HCT116 (cell line): ENCODE measurements at regions not wholly inside any gene's neighbourhood (a gene's known extent, or its start where the extent isn't known, plus 50 kb on each side); places are given as distances from the start of the nearest gene placed in this dataset.

Experiments
- ATAC-seq: fragments of 200-7000 bp; cut with Tn5 transposase; 2 replicates; pipeline ENCODE4 v1.9.1; 2020; ENCODE audit warnings: mild to moderate bottlenecking, moderate library complexity
- BruUV-seq: library from RNA; stranded (reverse); fragments of 400-500 nt; replicated peaks from 2 replicates; lab custom pipeline; 2021; lab: Mats Ljungman, UMichigan
- CTCF ChIA-PET: fragments of 300-600 bp; sonication (Branson Sonifier 250); formaldehyde crosslinking; loops from one replicate; lab custom pipeline; 2021; ENCODE audit warnings: antibody characterized with exemption; lab: Charles Lee
- POLR2A ChIA-PET: fragments of 300-600, 350-600 bp; sonication (Branson Sonifier 250); formaldehyde crosslinking; loops from one replicate; lab custom pipeline; 2021; ENCODE audit warnings: antibody characterized with exemption; lab: Charles Lee
- RAD21 ChIA-PET, 2 experiments: fragments of 300-600 bp; sonication (Branson Sonifier 250); formaldehyde crosslinking; loops; one replicate each; lab custom pipeline; 2023; ENCODE audit warnings: low total read pairs in 2 of 2; ENCODE audit not compliant: uncharacterized antibody in 2 of 2, unreplicated experiment in 2 of 2, low non-redundant PET in 1 of 2; lab: Charles Lee
- DNase-seq: peaks from one replicate; pipeline ENCODE4 v3.0.0-alpha.2; 2010; ENCODE audit warnings: low read depth, low spot score
- H2AFZ ChIP-seq: fragments of 200-600 bp; shearing (Covaris generic), sonication (generic); 2 replicates; pipeline ENCODE4 v1.6.1; 2017; ENCODE audit warnings: low read depth, mixed run types, mixed read lengths, antibody characterized with exemption, low read length; ENCODE audit not compliant: poor library complexity, severe bottlenecking
- H3K27ac ChIP-seq: 2 replicates; pipeline ENCODE4 v1.5.1; 2012; ENCODE audit warnings: low read depth, low read length
- H3K27me3 ChIP-seq: fragments of 200-600 bp; sonication (generic); 2 replicates; pipeline ENCODE4 v1.6.1; 2016; ENCODE audit warnings: mixed run types, low read length, mixed read lengths; ENCODE audit not compliant: insufficient read depth
- H3K36me3 ChIP-seq, 2 experiments: fragments of 200-500 bp in 1 of 2; fragments of 200-600 bp in 1 of 2; sonication (Bioruptor generic) in 1 of 2; sonication (generic) in 1 of 2; 2 replicates each; pipeline versions ENCODE4 v1.5.1 to v1.6.1; 2014 to 2016; ENCODE audit warnings: low read length in 2 of 2, inconsistent platforms in 1 of 2, mixed read lengths in 1 of 2, mixed run types in 1 of 2; ENCODE audit not compliant: insufficient read depth in 2 of 2, control insufficient read depth in 1 of 2
- H3K4me1 ChIP-seq, 2 experiments: fragments of 200-600 bp in 1 of 2; sonication (generic) in 1 of 2; 2 replicates each; pipeline versions ENCODE4 v1.5.1 to v1.6.1; 2012 to 2017; ENCODE audit warnings: low read length in 2 of 2, inconsistent platforms in 1 of 2, mild to moderate bottlenecking in 1 of 2, mixed read lengths in 1 of 2, mixed run types in 1 of 2, moderate library complexity in 1 of 2; ENCODE audit not compliant: insufficient read depth in 2 of 2, control insufficient read depth in 1 of 2
- H3K4me2 ChIP-seq: fragments of 200-600 bp; sonication (generic); 2 replicates; pipeline ENCODE4 v1.6.1; 2017; ENCODE audit warnings: mixed run types, low read length, mixed read lengths
- H3K4me3 ChIP-seq, 2 experiments: fragments of 200-600 bp in 1 of 2; sonication (generic) in 1 of 2; replicated peaks in 1 of 2; 2 replicates each; pipeline ENCODE4 v1.5.1; 2011 to 2016; ENCODE audit warnings: low read length in 2 of 2, control low read depth in 1 of 2, low read depth in 1 of 2, mild to moderate bottlenecking in 1 of 2, mixed read lengths in 1 of 2, mixed run types in 1 of 2
- H3K79me2 ChIP-seq: fragments of 200-600 bp; sonication (generic); 2 replicates; pipeline ENCODE4 v1.6.1; 2017; ENCODE audit warnings: mild to moderate bottlenecking, mixed run types, low read length, moderate library complexity, mixed read lengths; ENCODE audit not compliant: insufficient read depth
- H3K9ac ChIP-seq: fragments of 200-600 bp; sonication (generic); 2 replicates; pipeline ENCODE4 v1.6.1; 2016; ENCODE audit warnings: low read length, mixed read lengths
- H3K9me2 ChIP-seq: fragments of 200-600 bp; sonication (generic), shearing (Covaris generic); 2 replicates; pipeline ENCODE4 v1.6.1; 2017; ENCODE audit warnings: mixed run types, mild to moderate bottlenecking, moderate library complexity; ENCODE audit not compliant: insufficient read depth
- H3K9me3 ChIP-seq, 2 experiments: fragments of 200-500 bp in 1 of 2; fragments of 200-600 bp in 1 of 2; sonication (Bioruptor generic) in 1 of 2; sonication (generic) in 1 of 2; 2 replicates each; pipeline ENCODE4 v1.6.1; 2014 to 2017; ENCODE audit warnings: low read length in 2 of 2, mixed read lengths in 2 of 2, inconsistent platforms in 1 of 2, low read depth in 1 of 2, mild to moderate bottlenecking in 1 of 2, mixed run types in 1 of 2, moderate library complexity in 1 of 2; ENCODE audit not compliant: control insufficient read depth in 1 of 2, insufficient read depth in 1 of 2
- H4K20me1 ChIP-seq: fragments of 200-600 bp; sonication (generic), shearing (Covaris generic); 2 replicates; pipeline ENCODE4 v1.6.1; 2017; ENCODE audit warnings: mixed run types, mild to moderate bottlenecking, moderate library complexity; ENCODE audit not compliant: insufficient read depth
- CEBPB ChIP-seq: IDR thresholded peaks from 2 replicates; pipeline ENCODE4 v1.6.1; 2012; ENCODE audit warnings: low read depth
- ELF1 ChIP-seq: IDR thresholded peaks from 2 replicates; pipeline ENCODE4 v1.6.1; 2012; ENCODE audit warnings: low read depth, borderline replicate concordance
- EZH2phosphoT487 ChIP-seq: fragments of 200-600 bp; IDR thresholded peaks from 2 replicates; pipeline ENCODE4 v1.6.1; 2018; ENCODE audit warnings: antibody characterized with exemption, borderline replicate concordance
- FOSL1 ChIP-seq: IDR thresholded peaks from 2 replicates; pipeline ENCODE4 v1.6.1; 2012; ENCODE audit warnings: low read depth
- JUND ChIP-seq: IDR thresholded peaks from 2 replicates; pipeline ENCODE4 v1.6.1; 2012
- POLR2A ChIP-seq: IDR thresholded peaks from 2 replicates; pipeline ENCODE4 v1.7.0; 2011; ENCODE audit warnings: borderline replicate concordance; ENCODE audit not compliant: insufficient read depth, insufficient read length; ENCODE audit errors: extremely low read depth
- RAD21 ChIP-seq: IDR thresholded peaks from 2 replicates; pipeline ENCODE4 v1.6.1; 2012; ENCODE audit warnings: low read depth, mild to moderate bottlenecking
- SIN3A ChIP-seq: IDR thresholded peaks from 2 replicates; pipeline ENCODE4 v1.6.1; 2012; ENCODE audit warnings: low read depth
- SP1 ChIP-seq: IDR thresholded peaks from 2 replicates; pipeline ENCODE4 v1.6.1; 2012; ENCODE audit warnings: low read depth
- TCF7L2 ChIP-seq: IDR thresholded peaks from 2 replicates; pipeline ENCODE4 v1.7.0; 2011; ENCODE audit warnings: borderline replicate concordance, inconsistent platforms; ENCODE audit not compliant: insufficient read depth, insufficient read length; ENCODE audit errors: extremely low read depth
- ZFX ChIP-seq: fragments of 450-650 bp; IDR thresholded peaks from 2 replicates; pipeline ENCODE4 v1.6.1; 2017
- ZNF274 ChIP-seq: fragments of 200-500 bp; sonication (Bioruptor generic); IDR thresholded peaks from 2 replicates; pipeline ENCODE4 v1.6.1; 2014; ENCODE audit warnings: mild to moderate bottlenecking, low read depth, low read length, inconsistent platforms
- intact Hi-C: fragments of 100-400 bp; cut with micrococcal nuclease; formaldehyde crosslinking; loops from 2 replicates; pipeline ENCODE4 v1.10.0; 2022
- TF ChIP-seq, protein P1 (sequence below): IDR thresholded peaks from 2 replicates; pipeline ENCODE4 v1.6.1; 2012
- TF ChIP-seq, protein P2 (sequence below), 3 experiments: fragments of 200-600 bp in 1 of 3; sonication (generic) in 1 of 3; IDR thresholded peaks in 2 of 3; conservative IDR thresholded peaks in 1 of 3; 2 replicates each; pipeline ENCODE4 v1.5.1; 2012 to 2017; ENCODE audit warnings: low read depth in 2 of 3, low read length in 2 of 3, antibody characterized with exemption in 1 of 3, borderline replicate concordance in 1 of 3, control low read depth in 1 of 3, mild to moderate bottlenecking in 1 of 3, mixed read lengths in 1 of 3, mixed run types in 1 of 3, moderate library complexity in 1 of 3; ENCODE audit not compliant: insufficient read depth in 1 of 3

DNA sequence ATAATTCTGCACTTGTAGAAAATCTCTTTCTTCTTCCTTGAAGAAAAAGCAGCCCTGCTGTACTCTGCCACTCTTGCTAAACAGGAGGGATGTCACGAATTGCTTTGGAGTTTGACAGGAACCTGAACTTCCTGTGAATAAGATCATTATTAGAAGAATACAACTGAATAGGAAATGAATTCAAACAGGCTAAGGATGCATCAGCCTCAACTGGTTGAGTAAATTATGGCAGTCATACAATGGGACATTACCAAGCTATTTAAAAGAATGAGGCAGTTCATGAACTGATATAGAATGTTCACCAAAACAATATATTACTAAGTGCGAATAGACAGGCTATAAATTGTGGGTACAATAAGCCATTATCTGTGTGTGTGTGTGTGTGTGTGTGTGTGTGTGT, 97.1 kb upstream of the DOCK1 start:
- ATAC-seq = no peak
- Histone ChIP-seq H3K27me3 (peaks cover 22% of the 10 kb centered on the region; the same call in 1 of the 2 replicates), H3K27ac (no peak overlapping the region), H3K9me3 (no peaks in the 10 kb centered on the region; a peak in 1 of 4 replicates), H3K4me2 (no peak overlapping the region), H3K4me3 (no peak overlapping the region), H3K4me1 (no peaks in the 10 kb centered on the region), H3K9me2 (no peaks in the 10 kb centered on the region), H4K20me1 (no peaks in the 10 kb centered on the region), H2AFZ (no peak overlapping the region), H3K79me2 (no peaks in the 10 kb centered on the region), H3K36me3 (no peaks in the 10 kb centered on the region), H3K9ac (no peak overlapping the region)
- ChIA-PET RAD21 (no interaction called here), CTCF (no interaction called here), POLR2A (no interaction called here)
- TF ChIP-seq ELF1 (no peak), SIN3A (no peak), RAD21 (no peak)
- TF ChIP-seq, protein P1, sequence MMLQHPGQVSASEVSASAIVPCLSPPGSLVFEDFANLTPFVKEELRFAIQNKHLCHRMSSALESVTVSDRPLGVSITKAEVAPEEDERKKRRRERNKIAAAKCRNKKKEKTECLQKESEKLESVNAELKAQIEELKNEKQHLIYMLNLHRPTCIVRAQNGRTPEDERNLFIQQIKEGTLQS = no peak
- TF ChIP-seq, protein P2, sequence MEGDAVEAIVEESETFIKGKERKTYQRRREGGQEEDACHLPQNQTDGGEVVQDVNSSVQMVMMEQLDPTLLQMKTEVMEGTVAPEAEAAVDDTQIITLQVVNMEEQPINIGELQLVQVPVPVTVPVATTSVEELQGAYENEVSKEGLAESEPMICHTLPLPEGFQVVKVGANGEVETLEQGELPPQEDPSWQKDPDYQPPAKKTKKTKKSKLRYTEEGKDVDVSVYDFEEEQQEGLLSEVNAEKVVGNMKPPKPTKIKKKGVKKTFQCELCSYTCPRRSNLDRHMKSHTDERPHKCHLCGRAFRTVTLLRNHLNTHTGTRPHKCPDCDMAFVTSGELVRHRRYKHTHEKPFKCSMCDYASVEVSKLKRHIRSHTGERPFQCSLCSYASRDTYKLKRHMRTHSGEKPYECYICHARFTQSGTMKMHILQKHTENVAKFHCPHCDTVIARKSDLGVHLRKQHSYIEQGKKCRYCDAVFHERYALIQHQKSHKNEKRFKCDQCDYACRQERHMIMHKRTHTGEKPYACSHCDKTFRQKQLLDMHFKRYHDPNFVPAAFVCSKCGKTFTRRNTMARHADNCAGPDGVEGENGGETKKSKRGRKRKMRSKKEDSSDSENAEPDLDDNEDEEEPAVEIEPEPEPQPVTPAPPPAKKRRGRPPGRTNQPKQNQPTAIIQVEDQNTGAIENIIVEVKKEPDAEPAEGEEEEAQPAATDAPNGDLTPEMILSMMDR (IDR thresholded peaks at IDR 0.05 in 2 of 3, conservative IDR thresholded peaks at IDR 0.05 in 1 of 3; ENCODE audit: borderline replicate concordance in 1 of 3, insufficient read depth in 1 of 3, low read depth in 2 of 3, low read length in 2 of 3) = no peak
- no peak for DNase-seq
- BruUV-seq = no TSS peak
- intact Hi-C loops = no loop called here

DNA sequence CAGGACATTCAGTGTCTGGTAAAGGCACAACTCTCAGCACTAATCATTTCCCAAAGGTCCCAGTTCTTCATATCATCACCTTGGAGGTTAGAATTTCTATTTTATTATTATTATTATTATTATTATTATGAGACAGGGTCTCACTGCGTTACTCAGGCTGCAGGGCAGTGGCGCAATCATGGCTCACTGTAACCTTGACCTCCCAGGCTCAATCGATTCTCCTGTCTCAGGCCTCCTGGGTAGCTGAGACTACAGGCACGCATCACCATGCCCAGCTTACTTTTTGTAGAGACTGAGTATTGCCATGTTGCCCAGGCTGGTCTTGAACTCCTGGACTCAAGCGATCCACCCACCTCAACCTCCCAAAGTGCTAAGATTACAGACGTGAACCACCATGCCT, 91.8 kb upstream of the DOCK1 start:
- Histone ChIP-seq H3K9ac (no peak overlapping the region), H3K36me3 (no peaks in the 10 kb centered on the region), H3K4me1 (no peaks in the 10 kb centered on the region), H3K9me2 (no peaks in the 10 kb centered on the region), H3K27me3 (peaks cover 24% of the 10 kb centered on the region), H3K4me3 (no peak overlapping the region), H3K27ac (no peak overlapping the region), H3K79me2 (no peaks in the 10 kb centered on the region), H2AFZ (no peak overlapping the region), H3K4me2 (no peak overlapping the region), H4K20me1 (no peaks in the 10 kb centered on the region), H3K9me3 (no peaks in the 10 kb centered on the region; a peak in 1 of 4 replicates)
- CTCF ChIA-PET = no interaction called here
- intact Hi-C loops = no loop called here
- POLR2A ChIA-PET = no interaction called here
- TF ChIP-seq ZNF274 (no peak), EZH2phosphoT487 (no peak), FOSL1 (no peak), SP1 (no peak), CEBPB (no peak), SIN3A (no peak), POLR2A (no peak), JUND (no peak), TCF7L2 (no peak), RAD21 (no peak), ZFX (no peak)
- ATAC-seq (no peak), DNase-seq (no peak)
- RAD21 ChIA-PET = no interaction called here
- no TSS peak for BruUV-seq
